Effector memory CD8-positive, alpha-beta T cell (primary cell): ENCODE measurements at regions not wholly inside any gene's neighbourhood (a gene's known extent, or its start where the extent isn't known, plus 50 kb on each side); places are given as distances from the start of the nearest gene placed in this dataset.

Experiments used
- ATAC-seq: fragments of 150-1000 bp; cut with Tn5 transposase; replicated peaks from 2 replicates; pipeline ENCODE4 v1.10.0; 2021; ENCODE audit warnings: mild to moderate bottlenecking, moderate library complexity
- DNase-seq, 3 experiments: peaks; one replicate each; pipeline ENCODE4 v3.0.0; 2021
- H3K27ac Mint-ChIP-seq, 2 donors: one replicate each; pipeline ENCODE4 v1.8.0; 2022; ENCODE audit warnings: mild to moderate bottlenecking in 2 of 2, mixed read lengths in 2 of 2, moderate library complexity in 2 of 2
- H3K27me3 Mint-ChIP-seq, 2 donors: one replicate each; pipeline ENCODE4 v1.8.0; 2022; ENCODE audit warnings: mixed read lengths in 2 of 2
- H3K36me3 Mint-ChIP-seq: one replicate; pipeline ENCODE4 v1.8.0; 2022; ENCODE audit warnings: mild to moderate bottlenecking, moderate library complexity, mixed read lengths; ENCODE audit not compliant: insufficient read depth
- H3K4me1 Mint-ChIP-seq, 2 donors: one replicate each; pipeline ENCODE4 v1.8.0; 2022; ENCODE audit warnings: low read depth in 2 of 2, mixed read lengths in 2 of 2
- H3K4me3 Mint-ChIP-seq, 2 donors: one replicate each; pipeline ENCODE4 v1.8.0; 2022; ENCODE audit warnings: mild to moderate bottlenecking in 2 of 2, mixed read lengths in 2 of 2, moderate library complexity in 2 of 2
- H3K9me3 Mint-ChIP-seq, 2 donors: one replicate each; pipeline ENCODE4 v1.8.0; 2022; ENCODE audit warnings: mixed read lengths in 2 of 2

DNA sequence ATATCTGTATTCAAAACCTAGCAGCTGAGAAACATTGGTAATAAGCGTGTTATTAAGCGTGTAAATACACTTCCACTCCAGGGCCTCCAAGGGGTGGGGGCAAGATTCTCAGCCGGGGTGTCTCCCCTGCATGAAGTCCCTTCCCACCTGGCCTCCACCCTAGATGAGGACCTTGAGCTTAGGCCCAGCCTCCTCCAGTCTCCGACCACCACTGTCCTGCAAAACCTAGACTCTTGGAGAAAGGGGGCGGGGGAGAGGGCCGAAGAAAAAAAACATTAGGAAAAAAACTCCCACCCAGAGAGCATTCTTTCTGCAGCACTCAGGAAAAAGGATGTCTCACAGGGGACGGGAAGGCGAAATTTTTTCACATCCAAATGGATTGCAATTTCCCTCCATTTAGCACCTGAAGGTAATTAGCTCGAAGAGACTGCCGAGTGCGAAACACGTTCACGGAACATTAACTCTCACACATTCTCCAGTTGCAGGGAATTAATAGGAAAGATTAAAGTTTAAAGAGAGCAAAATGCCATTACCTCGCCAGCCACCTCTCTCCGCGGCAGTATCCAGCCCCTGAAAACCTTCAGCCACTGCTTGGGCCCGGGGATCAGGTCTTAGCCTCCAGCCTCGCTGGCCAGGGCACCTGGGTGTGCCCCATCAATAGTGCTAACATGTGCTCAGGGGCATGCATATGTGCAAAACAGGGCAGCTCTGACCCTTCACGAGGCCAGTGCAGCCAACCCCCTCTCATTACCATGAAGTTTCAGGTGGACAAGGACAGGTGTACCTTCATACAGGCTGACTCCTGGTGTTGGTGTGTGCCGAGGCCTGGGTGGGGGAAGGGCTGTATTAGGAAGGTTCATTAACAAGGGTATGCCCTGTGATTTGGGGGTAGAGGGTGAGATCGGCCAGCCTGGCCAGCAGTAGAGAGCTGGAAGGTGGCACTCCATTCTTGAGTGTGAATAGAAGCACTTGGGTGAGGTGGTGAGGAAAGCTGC lies 77.2 kb downstream of the HIF1AN start:
- no peaks in the 10 kb centered on the region for H3K4me1 Mint-ChIP-seq
- H3K27me3 Mint-ChIP-seq = peaks cover 56 to 78% of the 10 kb centered on the region in 2 donors
- DNase-seq = no peak
- H3K27ac Mint-ChIP-seq = no peak overlapping the region
- H3K4me3 Mint-ChIP-seq = no peak overlapping the region
- no peaks in the 10 kb centered on the region for H3K36me3 Mint-ChIP-seq
- no peak for ATAC-seq
- H3K9me3 Mint-ChIP-seq = no peaks in the 10 kb centered on the region

DNA sequence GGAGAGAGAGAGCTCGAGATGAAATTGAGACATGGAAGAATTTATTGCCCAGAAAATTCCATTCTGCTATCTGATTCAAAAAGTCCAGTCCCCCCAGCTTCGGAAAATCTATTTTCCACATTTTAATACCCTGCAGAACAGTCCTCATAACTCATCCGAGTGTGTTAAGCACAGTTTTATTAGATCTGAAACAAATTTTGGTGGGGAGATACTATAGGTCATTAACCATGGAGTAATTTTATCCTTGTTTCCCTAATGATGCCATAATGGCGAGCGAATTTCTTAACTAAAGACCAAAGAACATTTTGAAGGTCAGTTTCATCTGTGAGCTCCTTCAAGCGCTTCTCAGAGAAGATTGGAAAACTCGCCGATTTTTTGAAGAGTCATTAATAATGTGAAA lies 78.1 kb downstream of the HIF1AN start:
- no peak overlapping the region for H3K27ac Mint-ChIP-seq
- H3K9me3 Mint-ChIP-seq = no peaks in the 10 kb centered on the region
- H3K27me3 Mint-ChIP-seq = peaks cover 61 to 80% of the 10 kb centered on the region in 2 donors
- H3K36me3 Mint-ChIP-seq = no peaks in the 10 kb centered on the region
- ATAC-seq = no peak
- H3K4me1 Mint-ChIP-seq = no peaks in the 10 kb centered on the region
- DNase-seq = no peak
- no peak overlapping the region for H3K4me3 Mint-ChIP-seq

DNA sequence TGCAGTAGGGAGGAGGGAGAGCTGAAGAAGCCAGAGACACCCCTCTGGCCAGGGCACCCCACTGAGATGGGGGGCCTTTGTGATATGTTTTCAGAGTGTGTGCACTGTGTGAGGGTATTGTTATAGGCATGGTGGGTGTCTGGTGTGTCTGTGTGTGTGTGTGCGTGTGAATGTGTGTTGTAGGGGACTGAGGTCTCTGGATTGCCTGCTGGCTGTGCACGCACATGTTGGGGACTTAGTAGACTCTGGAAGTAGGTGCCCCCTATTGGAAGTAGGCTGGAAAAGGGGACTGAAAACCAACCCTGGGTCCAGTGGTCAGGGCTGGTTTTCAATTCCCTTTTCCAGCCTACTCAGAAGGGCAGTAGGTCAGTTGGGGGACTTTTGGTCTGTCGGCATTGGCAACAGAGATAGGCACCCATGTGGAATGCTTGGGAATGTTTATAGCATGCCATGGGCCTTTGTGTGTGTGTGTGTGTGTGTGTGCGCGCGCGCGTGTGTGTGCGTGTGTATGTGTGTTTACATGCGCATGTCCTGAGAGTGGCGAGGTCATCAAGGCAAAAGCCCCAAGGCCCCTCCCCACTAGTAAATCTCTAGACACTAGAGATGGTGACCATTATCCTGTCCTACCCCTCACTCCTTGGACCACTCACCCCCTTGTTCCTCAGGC lies 78.8 kb downstream of the HIF1AN start:
- no peaks in the 10 kb centered on the region for H3K36me3 Mint-ChIP-seq
- DNase-seq = no peak
- no peak for ATAC-seq
- H3K27ac Mint-ChIP-seq = no peak overlapping the region
- no peaks in the 10 kb centered on the region for H3K9me3 Mint-ChIP-seq
- H3K4me3 Mint-ChIP-seq = no peak overlapping the region
- H3K27me3 Mint-ChIP-seq = peaks cover 68 to 87% of the 10 kb centered on the region in 2 donors
- no peaks in the 10 kb centered on the region for H3K4me1 Mint-ChIP-seq

DNA sequence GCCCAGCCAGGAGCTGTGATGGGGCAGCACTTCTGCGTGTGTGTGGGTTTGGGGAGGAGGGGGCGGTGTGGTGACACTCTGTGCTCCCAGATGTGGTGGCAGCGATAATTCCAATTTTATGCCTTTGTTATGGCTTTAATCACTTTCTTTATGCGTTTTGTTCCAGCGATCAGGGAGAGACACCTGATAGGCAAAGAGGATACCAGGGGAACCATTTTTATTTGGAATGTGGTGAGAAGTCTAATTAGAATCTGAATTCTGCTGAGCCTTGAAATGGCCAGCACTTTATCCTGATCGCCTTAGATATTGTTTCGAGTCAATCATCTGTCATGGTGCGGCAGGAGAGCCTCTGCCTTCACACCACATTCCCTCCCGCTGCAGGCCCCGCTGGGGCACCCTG lies 79.5 kb downstream of the HIF1AN start:
- ATAC-seq (no peak), DNase-seq (no peak)
- Mint-ChIP-seq H3K4me1 (no peaks in the 10 kb centered on the region), H3K36me3 (no peaks in the 10 kb centered on the region), H3K27me3 (peaks cover 70 to 94% of the 10 kb centered on the region in 2 donors), H3K4me3 (no peak overlapping the region), H3K27ac (no peak overlapping the region), H3K9me3 (no peaks in the 10 kb centered on the region)

DNA sequence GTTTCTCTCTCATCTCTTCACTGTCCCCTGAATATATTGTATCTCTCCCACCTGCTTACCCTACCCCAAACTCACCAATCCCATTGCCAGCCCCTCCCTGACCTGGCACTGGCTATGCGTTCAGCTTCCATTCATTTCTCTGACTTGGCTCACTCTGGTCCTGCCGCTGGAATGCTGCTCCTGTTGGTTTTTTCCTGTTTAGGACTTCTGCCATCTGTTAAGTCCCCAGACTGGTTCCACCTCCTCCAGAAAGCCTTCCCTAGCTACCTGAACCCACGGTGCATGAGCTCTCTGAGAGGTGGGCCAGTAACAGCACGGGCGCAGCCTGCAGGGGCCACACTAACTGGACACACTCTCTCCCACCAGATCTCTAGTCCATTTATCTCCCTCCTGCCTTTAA lies 80.2 kb downstream of the HIF1AN start:
- Mint-ChIP-seq H3K27me3 (peaks cover 69 to 98% of the 10 kb centered on the region in 2 donors), H3K9me3 (no peaks in the 10 kb centered on the region)

DNA sequence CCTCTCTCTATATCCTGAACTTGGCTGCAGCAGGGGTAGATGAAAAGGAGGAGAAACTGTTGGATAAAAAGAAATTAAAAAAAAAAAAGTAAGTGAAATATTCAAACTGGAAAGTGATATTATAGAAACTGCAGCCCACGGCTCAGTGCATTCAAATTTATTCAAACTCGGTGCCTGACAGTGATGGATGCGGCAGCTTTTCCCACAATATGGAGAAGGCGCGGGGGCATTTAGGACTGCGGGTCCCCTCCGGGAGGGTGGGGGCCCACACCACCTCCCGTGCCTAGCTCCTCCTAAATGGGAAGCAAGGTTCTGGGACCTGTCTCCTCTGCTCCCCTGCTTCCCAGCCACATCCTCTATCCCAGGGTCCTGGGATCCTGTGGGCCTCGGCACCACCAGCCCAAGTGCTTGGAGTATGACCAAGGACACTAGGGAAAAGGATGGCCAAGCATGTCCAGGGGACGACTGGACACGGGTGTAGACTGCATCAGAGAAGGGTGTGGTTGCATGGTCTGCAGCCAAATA lies 82.4 kb downstream of the HIF1AN start:
- Mint-ChIP-seq H3K27me3 (peaks cover 73 to 93% of the 10 kb centered on the region in 2 donors), H3K4me1 (peaks cover 0 to 2% of the 10 kb centered on the region in 2 donors), H3K27ac (no peak overlapping the region), H3K36me3 (no peaks in the 10 kb centered on the region), H3K4me3 (no peak overlapping the region), H3K9me3 (no peaks in the 10 kb centered on the region)
- no peak for DNase-seq
- ATAC-seq = no peak

More for the DNA sequence above, 80.2 kb downstream of the HIF1AN start:
- H3K4me1 Mint-ChIP-seq = no peaks in the 10 kb centered on the region
- no peak overlapping the region for H3K27ac Mint-ChIP-seq
- H3K36me3 Mint-ChIP-seq = no peaks in the 10 kb centered on the region
- ATAC-seq (no peak), DNase-seq (no peak)
- no peak overlapping the region for H3K4me3 Mint-ChIP-seq

DNA sequence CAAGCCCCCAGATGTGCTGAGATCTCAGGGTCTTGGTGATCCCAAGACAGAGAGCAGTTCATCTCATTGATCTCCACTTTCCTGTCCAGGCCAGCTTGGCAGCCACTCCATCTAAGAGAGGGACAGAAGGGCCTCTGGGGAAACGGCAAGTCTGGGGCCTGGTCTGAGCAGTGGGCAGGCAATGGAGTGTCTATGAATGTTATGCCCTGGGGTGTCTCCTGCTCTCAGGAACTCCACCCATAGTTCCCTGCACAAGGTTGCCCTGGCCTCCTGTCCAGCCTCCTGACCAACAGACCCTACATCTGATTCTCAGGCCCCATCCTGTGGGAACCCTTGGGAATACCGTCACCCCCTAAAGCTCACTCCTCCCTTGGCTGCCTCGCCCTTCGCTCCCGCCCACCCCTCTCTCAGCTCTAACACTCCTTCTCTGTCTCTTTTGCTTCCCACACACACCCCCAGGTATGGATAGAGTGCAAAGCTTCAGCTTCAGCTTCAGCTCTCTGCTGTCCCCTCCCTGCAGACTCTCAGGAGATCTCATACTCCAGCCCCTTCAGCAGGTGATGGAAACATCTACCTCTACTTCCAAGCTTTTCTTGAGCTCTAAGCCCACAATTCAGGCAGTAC lies 83.0 kb downstream of the HIF1AN start:
- Mint-ChIP-seq H3K4me3 (no peak overlapping the region), H3K9me3 (no peaks in the 10 kb centered on the region), H3K27ac (no peak overlapping the region), H3K36me3 (no peaks in the 10 kb centered on the region), H3K4me1 (peaks cover 0 to 2% of the 10 kb centered on the region in 2 donors), H3K27me3 (peaks cover 73 to 93% of the 10 kb centered on the region in 2 donors)
- DNase-seq = no peak
- ATAC-seq = no peak

DNA sequence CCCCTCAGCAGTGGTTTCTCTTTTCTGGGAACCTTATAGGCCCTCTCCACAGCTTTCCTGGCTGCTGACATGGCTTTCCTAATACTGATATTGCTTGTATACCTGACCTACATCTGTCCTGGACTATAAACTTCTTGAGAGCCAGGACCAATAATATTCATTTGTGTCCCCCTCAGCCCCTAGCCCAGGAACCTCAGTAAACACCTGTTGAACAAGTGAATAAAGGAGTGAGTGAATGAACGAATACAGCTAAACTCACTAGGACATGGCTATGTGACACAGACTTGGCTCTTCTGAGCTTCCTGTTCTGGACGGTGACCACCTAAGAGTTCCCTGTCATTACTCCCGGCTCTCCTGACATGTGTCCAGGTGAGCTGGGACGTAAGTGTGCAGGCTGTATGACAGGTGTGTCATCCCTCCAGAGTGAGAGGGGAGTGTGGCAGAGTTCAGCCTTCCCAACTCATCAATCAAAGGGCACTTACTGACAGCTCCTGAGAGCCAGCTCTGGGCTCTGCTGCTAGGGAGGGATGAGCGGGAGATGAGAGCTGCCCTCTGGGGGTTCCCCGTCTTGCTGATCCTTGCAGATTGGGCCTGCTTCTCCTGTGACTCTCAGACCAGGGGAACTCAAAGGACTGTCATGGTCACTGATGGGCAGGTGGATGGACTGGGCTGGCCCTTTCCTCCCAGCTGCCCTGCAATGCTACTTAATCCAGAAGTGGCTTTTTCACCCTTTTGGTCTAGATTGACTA lies 84.5 kb downstream of the HIF1AN start:
- Mint-ChIP-seq H3K27ac (no peak overlapping the region), H3K36me3 (no peaks in the 10 kb centered on the region), H3K27me3 (peaks cover 72 to 93% of the 10 kb centered on the region in 2 donors), H3K4me1 (peaks cover 0 to 2% of the 10 kb centered on the region in 2 donors), H3K4me3 (no peak overlapping the region), H3K9me3 (no peaks in the 10 kb centered on the region)
- ATAC-seq (no peak), DNase-seq (no peak)

DNA sequence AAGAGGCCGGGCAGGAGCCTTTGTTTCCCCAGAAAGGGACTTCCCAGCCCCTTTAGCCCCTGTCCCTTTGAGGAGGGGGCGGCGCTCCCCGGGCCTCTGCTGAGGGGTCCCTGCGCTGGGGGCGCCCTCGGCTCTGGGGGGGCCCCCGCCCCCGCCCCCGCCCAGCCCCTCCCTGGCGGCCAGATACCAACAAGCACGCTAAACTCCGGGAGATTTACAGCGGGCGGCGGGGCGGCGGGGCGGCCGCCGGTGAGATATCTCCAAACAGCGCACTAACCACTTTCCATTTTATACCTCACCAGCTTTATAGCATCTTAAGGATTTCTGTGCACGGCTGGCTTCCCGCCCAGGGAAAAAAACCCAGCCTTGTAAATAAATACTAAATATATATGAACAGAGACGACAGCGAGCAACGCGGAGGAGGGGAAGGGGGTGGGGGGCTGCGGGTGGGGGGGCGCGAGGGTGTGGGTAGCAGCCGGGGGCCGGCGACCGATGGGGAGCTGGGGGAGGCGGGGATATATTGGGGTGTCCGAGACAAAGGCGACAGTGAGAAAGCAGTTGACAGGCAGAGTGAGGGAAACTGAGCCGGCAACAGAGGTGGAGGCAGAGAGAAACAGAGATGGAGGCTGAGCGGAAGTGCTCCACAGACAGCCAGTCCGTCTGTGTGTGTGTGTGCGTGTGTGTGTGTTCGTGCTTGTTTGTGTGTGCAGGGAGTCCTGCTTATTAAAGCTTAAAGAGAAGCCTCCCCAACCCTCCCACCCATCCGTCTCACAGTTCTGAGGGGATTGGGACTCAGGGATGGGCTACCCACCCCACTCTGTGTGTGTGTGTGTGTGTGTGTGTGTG lies 85.8 kb downstream of the HIF1AN start:
- peak; percentile 8 to 40 (median 9) for DNase-seq

DNA sequence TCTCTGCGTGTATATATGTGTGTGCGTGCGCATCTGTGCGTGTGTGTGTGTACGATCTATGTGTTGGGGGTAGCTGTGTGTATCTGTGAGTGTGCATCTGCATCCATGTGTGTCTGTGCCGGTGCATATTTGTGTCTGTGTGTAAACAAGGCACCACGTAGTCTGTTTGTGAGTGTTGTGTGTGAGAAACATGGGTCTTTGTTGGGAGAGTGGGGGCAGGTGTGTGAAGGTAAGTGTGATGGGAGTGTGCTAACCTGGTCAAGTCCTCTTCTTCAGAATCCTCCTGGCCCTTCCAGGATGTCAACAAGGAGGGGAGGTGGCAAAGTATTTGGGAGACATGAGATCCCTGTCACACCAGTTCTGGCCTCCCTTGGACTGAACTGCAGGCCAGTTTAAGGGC lies 87.2 kb downstream of the HIF1AN start:
- Mint-ChIP-seq H3K9me3 (no peaks in the 10 kb centered on the region), H3K36me3 (no peaks in the 10 kb centered on the region), H3K27me3 (peaks cover 69 to 93% of the 10 kb centered on the region in 2 donors), H3K27ac (no peak overlapping the region), H3K4me1 (peaks cover 0 to 2% of the 10 kb centered on the region in 2 donors), H3K4me3 (no peak overlapping the region)
- ATAC-seq (no peak), DNase-seq (no peak)

More for the DNA sequence above, 85.8 kb downstream of the HIF1AN start:
- peaks cover 0 to 2% of the 10 kb centered on the region in 2 donors for H3K4me1 Mint-ChIP-seq
- H3K27me3 Mint-ChIP-seq = peaks cover 68 to 93% of the 10 kb centered on the region in 2 donors
- H3K9me3 Mint-ChIP-seq = no peaks in the 10 kb centered on the region
- peak overlapping the region; percentile 26 to 53 for H3K4me3 Mint-ChIP-seq
- no peak for ATAC-seq
- no peak overlapping the region for H3K27ac Mint-ChIP-seq
- no peaks in the 10 kb centered on the region for H3K36me3 Mint-ChIP-seq

DNA sequence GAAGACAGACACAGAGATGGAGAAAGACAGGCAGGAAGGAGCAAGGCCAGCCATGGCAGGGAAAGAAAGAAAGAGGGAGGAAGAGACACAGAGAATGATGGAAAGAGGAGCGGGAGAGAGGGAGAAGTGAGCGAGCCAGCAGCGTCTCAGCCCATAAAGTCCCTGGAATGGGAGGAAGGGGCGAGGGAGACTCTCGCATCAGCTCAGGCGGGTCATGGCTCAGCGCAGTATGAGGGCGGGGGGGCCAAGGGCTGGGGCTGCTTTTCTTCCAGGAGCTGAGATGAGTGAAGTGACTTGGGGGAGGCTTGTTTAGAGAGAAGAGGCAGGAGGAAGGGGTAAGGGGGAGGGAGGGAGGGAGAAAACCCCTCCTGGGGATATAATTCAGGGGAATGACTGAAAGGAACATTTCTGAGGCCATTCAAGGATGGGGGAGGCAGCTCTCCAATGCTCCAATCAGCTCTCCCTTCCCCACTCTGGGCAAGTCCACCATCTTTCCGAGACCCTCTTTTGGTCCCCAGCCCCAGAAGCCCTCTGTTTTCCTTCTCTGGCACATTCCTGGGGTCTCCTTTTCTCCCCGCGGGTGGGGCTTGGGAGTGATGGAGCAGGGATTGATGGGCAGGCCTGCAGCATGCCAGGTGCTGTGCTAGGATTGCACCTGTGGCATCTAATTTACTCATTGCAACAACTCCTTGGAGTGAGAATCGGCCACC lies 87.9 kb downstream of the HIF1AN start:
- H3K4me1 Mint-ChIP-seq = peaks cover 0 to 2% of the 10 kb centered on the region in 2 donors
- no peaks in the 10 kb centered on the region for H3K36me3 Mint-ChIP-seq
- ATAC-seq = no peak
- H3K27ac Mint-ChIP-seq = no peak overlapping the region
- no peak overlapping the region for H3K4me3 Mint-ChIP-seq
- no peak for DNase-seq
- no peaks in the 10 kb centered on the region for H3K9me3 Mint-ChIP-seq
- H3K27me3 Mint-ChIP-seq = peaks cover 70 to 95% of the 10 kb centered on the region in 2 donors

DNA sequence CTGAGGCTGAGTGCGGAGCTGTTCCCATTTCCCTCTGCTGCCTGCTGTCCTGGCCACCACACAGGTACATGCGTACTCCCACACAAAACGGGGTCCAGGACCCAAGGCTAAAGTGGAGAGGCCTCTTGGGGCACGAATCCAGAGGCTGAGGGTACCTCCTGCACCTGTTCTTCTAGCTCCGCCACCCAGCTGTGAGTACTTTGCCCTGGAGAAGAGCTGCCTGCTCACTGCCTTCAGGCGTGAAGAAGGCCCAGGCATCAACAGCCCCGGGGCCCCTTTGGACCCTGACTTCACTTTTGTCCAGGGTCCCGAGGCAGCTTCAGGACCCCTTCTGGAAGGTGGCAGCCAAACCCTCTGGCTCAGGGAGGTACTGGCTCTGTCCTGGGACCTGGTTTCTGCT lies 88.6 kb downstream of the HIF1AN start:
- ATAC-seq (no peak), DNase-seq (no peak)
- Mint-ChIP-seq H3K4me1 (peaks cover 0 to 2% of the 10 kb centered on the region in 2 donors), H3K27me3 (peaks cover 70 to 95% of the 10 kb centered on the region in 2 donors), H3K9me3 (no peaks in the 10 kb centered on the region), H3K4me3 (no peak overlapping the region), H3K36me3 (no peaks in the 10 kb centered on the region), H3K27ac (no peak overlapping the region)
